ENCODE measurements at regions not wholly inside any gene's neighbourhood (a gene's known extent, or its start where the extent isn't known, plus 50 kb on each side); places are given as distances from the start of the nearest gene placed in this dataset.

- no peak for DNase-seq (ENCODE audit: low read depth)
- H3K4me3 ChIP-seq (ENCODE audit: control insufficient read depth, low read depth, low read length) = peak overlapping the region; percentile 66
- TF ChIP-seq CTCF (IDR thresholded peaks at IDR 0.05; ENCODE audit: control insufficient read depth, insufficient read depth, low read depth, low read length, missing control alignments) = no peak
Observed at GRCh38 chr6:105993341-105994117, 92.6 kb upstream of the PRDM1 start.

DNA sequence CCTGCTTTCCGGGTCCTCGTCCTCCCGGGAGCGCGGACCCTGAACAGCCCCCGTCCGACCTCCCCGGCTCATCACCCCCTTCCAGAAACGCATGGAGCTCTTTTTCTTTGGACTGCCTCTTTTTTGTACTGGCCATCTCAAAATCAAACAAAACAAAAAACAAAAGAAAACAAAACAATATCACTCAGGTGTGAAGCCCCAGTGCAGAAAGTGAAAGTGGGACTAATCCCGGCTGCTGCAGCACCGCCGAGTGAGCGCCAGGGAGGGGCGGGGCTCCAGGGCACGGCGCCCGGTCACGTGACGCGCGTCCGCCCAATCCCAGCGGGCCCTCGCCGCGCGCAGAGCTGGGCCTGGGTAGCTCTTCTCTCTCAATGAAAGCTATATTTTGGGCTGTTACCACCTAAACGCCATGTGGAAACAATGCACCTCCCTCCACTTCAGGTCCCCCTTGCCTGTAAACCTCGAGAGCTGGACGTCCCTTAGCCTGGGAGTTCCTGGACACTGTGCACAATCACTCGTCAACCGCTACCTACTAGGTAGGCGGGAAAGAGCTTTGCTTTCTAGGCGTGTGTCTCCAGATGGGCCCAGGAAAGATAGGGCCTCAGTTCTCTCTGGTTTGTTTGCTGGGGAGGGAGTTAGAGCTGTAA is 93.7 kb upstream of the PRDM1 start:
- TF ChIP-seq CTCF (IDR thresholded peaks at IDR 0.05; ENCODE audit: control insufficient read depth, insufficient read depth, low read depth, low read length, missing control alignments) = no peak
- DNase-seq (ENCODE audit: low read depth) = no peak
- peak overlapping the region; percentile 83 for H3K4me3 ChIP-seq (ENCODE audit: control insufficient read depth, low read depth, low read length)

DNA sequence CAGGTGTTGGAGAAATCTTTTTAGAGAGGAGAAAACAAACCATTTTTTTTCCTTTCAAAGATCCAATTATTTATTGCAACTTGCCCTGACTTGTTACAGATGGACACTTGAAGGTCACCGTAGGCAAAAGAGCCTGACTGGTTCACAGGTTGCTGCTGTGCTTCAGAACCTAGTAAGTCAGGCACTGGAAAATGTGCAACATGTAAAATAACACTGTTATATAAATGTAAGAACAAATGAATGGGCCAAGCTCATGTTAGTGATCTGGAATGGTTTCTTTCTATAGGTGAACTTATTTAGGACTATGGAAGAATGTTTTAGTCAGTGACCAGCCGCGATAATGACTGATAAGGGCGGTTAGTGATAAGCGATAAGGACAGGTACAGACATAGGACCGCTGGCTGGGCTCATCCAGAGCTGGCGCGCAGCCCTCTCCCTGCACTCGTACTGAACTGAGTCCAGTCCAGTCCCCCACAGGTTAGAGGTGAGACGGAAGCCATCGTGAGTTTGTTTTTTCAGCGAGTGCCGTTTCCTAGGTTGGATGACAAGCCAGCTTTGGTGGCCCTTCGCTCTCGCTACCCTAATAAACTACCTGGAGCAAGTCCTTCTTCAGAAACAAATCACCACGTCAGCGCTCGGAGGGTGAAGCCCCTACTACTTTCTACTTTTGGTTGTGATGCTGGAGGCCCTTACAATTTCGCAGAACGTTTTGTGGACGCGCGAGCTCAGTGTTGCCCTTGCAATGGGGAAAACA is 94.4 kb upstream of the PRDM1 start:
- no peak for TF ChIP-seq CTCF (IDR thresholded peaks at IDR 0.05; ENCODE audit: control insufficient read depth, insufficient read depth, low read depth, low read length, missing control alignments)
- H3K4me3 ChIP-seq (ENCODE audit: control insufficient read depth, low read depth, low read length) = peak overlapping the region; percentile 83
- no peak for DNase-seq (ENCODE audit: low read depth)

DNA sequence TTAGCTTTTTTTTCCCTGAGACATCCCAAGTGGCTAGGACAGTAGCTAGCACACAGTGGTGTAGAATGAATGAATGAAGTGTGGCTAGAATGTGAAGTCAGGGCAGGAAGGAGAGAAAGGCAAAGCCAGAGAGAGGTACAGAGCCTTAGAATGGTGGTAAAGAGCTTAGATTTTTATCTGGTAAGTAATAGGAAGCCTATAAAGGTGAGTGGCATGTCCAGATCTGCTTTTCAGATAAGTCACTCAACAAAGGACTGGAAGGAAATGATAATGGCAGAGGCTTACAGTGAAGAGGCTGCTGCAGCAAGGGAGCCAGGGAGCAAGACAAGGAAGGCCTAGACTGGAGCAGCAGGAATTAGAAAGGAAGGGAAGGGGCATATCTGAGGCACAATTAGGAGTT is 96.0 kb upstream of the PRDM1 start:
- no peak for TF ChIP-seq CTCF (IDR thresholded peaks at IDR 0.05; ENCODE audit: control insufficient read depth, insufficient read depth, low read depth, low read length, missing control alignments)
- no peak for DNase-seq (ENCODE audit: low read depth)
- no peak overlapping the region for H3K4me3 ChIP-seq (ENCODE audit: control insufficient read depth, low read depth, low read length)

DNA sequence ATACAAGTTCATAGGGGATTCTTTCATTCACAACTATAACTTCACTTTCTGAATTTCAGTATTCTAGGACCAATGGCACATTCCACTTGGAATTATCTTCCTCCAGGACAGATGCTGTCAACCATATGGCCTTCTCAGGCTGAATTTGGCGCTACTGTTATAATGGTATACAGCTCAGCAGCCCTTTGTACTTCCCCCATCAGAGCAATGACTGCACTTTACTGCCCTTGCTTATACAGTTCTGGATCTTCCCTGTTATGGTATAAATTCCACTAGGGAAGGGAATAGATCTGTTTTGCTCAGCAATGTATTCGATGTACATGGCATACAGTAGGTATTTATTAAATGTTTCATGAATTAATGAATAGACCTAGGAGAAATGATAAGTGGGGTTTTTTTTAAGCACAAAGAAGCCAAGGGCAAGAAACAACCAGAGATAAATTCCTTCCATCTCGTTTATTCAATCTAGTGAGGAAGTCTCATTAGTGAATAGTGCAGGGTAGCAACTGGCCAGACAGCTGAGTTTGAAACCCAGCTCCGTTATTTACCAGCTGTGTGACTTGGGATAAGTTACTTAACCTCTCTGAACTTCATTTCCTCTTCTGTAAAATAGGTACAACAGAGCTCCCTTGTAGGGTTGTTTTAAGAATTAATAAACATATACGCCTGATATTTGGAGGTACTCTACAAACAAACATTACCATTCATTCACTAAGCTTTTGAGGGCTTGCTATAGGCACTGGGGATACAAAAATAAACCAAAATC is 97.1 kb upstream of the PRDM1 start:
- no peak for DNase-seq (ENCODE audit: low read depth)
- H3K4me3 ChIP-seq (ENCODE audit: control insufficient read depth, low read depth, low read length) = no peak overlapping the region
- TF ChIP-seq CTCF (IDR thresholded peaks at IDR 0.05; ENCODE audit: control insufficient read depth, insufficient read depth, low read depth, low read length, missing control alignments) = no peak

DNA sequence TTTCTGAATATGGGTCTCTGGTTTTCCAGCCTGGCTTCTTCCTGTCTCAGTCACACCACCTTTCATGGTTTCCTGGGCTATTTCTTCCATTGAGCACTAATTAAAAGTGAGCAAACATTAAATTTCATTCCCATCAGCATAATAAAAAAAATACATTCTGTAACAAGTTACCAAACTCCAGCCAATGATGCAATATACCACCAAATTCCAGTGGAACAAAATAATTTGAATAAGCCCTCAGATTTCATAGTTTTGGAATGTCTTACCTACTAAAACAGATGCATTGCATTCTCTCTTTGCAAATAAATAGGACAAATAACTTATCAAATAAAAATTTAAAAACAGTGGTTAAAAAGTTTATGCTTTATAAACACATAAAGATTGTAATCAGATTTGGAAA is 97.8 kb upstream of the PRDM1 start:
- DNase-seq (ENCODE audit: low read depth) = peak; percentile 70

More for the DNA sequence above, 97.8 kb upstream of the PRDM1 start:
- no peak for TF ChIP-seq CTCF (IDR thresholded peaks at IDR 0.05; ENCODE audit: control insufficient read depth, insufficient read depth, low read depth, low read length, missing control alignments)
- H3K4me3 ChIP-seq (ENCODE audit: control insufficient read depth, low read depth, low read length) = no peak overlapping the region

All from AG09309 (cell line).